HG02938 (cell line): ENCODE measurements at regions not wholly inside any gene's neighbourhood (a gene's known extent, or its start where the extent isn't known, plus 50 kb on each side); places are given as distances from the start of the nearest gene placed in this dataset.

Experiments used
- ATAC-seq: cut with Tn5 transposase; IDR thresholded peaks from one replicate; pipeline ENCODE4 v1.9.1; 2021; ENCODE audit warnings: mild to moderate bottlenecking, moderate library complexity; ENCODE audit not compliant: unreplicated experiment

GRCh38 chr11:21817696-21818095 lies 375.2 kb upstream of the ANO5 start:
- ATAC-seq = no peak

GRCh38 chr11:21820176-21820575 lies 372.7 kb upstream of the ANO5 start:
- no peak for ATAC-seq

GRCh38 chr11:21825127-21825526 lies 367.8 kb upstream of the ANO5 start:
- ATAC-seq = no peak

DNA sequence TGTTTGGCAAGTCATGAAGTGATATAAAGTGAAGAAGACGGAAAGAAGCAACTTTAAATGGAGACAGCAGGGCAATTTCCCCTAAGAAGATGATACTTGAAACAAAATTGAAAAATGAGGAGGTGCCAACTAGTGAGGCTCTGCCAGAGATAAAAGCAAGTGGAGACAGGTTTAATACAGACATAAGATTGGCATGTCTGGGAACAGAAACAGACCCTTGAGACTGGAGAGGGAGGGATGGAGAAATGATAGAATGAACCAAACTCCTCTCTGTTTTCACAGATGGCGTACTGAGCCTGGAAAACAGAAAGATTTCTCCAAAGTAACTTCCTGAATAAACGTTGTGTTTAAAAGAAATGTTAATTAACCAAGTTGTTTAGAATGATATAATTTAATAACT lies 354.5 kb upstream of the ANO5 start:
- no peak for ATAC-seq

- no peak for ATAC-seq
These were observed 353.1 kb upstream of the ANO5 start for GRCh38 chr11:21839796-21840195.

- no peak for ATAC-seq
These were observed 331.6 kb upstream of the ANO5 start for GRCh38 chr11:21861314-21861713.

DNA sequence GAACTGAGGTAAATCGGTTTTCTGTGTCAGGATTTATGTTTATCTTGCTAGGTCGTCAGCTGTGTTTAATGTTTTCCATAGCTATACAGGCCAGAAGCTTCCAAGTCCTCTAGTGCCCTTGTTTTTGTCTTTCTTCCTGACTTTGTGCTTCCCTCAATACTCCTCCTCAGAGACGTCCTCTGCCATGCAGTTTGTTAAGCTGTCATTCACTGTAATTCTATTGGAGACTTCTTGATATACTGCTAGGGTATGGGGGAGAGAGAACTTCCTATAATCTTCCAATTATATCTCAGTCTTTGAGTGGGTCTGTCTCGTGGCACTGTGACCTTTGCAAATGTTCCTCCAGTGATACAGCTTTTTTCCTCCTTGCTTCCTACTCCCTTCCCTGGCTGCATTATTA lies 327.3 kb upstream of the ANO5 start:
- ATAC-seq = no peak

- no peak for ATAC-seq
These were observed 326.1 kb upstream of the ANO5 start for GRCh38 chr11:21866781-21867180.

DNA sequence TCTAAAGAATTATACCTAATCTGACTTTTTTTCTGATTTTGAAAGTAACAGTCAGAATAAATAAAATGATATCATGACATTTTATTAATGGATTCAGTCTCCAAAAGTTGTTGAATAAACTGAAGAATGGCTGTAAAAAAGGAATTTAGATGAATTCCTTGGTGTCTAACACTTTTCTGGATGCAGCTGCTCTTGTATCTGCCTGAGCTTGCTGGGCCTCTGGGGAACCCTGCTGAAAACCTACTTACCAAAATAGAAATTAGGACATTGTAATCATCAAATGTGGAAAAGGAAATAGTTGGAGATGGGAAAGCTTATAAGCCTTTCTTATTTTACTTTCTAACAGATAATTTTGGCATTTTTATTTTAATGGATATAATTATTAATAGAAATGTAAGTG lies 315.7 kb upstream of the ANO5 start:
- ATAC-seq = no peak

DNA sequence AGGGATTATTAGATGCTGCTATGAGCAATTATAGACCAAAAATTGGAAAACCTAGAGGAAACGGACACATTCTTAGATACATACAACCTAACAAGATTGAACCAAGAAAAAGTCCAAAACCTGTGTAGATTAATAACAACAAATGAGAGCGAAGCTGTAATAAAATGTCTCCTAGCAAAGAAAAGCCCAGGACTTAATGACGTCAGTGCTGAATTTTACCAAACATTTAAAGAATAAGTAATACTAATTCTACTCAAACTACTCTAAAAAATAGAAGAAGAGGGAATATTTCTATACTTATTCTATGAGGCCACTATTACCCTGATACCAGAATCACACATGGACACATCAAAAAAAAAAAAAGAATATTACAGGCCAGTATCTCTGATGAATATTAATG lies 309.5 kb upstream of the ANO5 start:
- no peak for ATAC-seq

DNA sequence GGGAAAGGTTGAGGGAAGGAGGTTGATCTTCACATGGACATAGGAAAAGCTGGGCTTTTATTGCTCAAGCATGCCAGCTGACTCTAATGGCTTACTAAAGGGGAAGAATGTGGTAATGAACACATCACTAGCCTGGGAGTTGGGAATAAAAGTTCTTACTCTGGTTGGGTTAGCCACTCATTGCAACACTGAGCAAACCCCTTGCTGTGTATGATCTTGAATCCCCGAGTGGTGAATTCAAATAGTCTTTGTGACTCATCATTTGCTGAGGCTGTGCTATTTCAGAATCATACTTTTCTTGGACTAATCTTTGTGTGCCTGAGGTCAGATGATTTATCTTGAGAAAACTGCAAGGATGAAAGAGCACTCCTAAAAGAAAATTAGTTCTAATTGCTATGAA lies 304.1 kb upstream of the ANO5 start:
- ATAC-seq = no peak

- no peak for ATAC-seq
These were observed 299.9 kb upstream of the ANO5 start for GRCh38 chr11:21892736-21893564.

GRCh38 chr11:21893565-21893867 lies 299.4 kb upstream of the ANO5 start:
- no peak for ATAC-seq

GRCh38 chr11:21894492-21894891 lies 298.4 kb upstream of the ANO5 start:
- no peak for ATAC-seq

- ATAC-seq = no peak
These were observed 297.2 kb upstream of the ANO5 start for GRCh38 chr11:21895686-21896085.

DNA sequence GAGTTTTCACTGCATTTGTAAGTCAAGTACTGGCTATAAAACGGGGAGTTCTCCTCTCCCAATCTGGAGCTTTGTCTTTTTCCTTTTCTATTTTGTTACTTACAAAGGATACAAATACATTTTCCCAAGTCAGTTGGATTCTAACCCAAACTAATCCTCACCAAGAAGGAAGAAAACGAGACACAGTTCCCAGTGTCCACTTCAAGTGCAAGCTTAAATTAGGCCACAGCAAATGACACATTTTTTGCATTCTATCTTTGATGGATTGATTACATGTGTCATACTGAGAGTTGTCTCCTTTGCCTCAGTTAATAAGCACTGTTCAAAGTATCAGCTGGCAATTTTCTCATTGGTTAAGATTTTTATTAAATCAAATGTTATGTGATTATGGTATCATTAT lies 296.7 kb upstream of the ANO5 start:
- ATAC-seq = no peak

DNA sequence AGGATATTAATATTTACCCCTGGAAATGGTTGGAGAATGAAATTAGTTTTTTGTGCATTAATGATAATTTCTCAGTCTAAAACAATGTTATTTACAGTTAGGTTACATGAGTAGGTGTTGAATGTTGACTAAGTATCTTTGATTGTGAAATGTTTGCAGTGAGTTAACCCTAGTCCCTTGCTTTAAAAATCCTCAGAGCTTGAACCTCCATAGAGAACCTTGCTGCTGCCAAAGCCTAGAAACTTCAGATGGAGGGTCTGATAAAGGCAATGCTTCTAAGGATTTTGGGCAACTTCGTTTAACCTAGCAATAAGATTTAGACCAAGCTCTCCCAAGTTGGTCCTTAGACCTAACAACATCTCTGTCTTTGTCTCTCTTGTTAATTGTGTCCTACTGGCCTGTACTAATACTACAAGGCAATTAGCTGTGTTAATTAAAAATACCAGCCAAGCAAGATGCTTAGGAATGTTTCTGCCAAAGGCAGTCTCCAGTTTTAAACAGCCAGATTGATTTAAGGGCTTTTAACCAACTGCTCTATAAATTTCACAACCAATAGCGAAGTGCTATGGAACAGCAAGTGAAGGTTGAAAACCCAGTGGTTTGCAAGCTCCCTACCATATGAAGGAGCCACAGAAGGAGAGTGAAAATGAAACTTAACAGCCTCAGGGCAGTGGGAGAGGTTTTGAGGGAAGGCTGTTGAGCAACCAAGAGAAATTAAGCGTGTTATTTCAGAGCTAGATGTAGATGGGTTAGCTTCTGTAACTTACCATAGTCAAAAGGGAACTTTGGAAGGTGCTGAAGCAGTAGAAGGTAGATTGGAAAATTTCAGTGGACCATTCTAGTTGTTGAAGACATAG lies 295.9 kb upstream of the ANO5 start:
- no peak for ATAC-seq

DNA sequence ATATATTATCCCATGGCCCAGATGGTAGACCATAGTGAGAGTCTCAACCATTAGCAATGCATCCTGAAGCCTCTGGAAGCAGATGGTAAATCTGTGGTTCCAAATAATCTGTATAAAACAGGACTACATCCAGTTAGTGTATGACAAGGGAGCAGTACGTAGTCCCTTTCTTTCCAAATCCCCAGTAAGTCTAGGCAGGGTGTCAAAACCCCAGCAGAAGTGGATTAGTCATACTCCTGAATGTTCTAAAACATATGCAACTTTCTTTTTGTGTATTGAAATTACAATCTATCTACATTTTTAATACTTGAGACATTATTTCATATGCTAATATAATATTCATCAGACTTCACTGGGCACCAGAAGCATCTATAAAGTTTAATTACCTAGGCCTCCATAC lies 295.1 kb upstream of the ANO5 start:
- ATAC-seq = no peak

GRCh38 chr11:21908211-21908610 lies 284.7 kb upstream of the ANO5 start:
- ATAC-seq = no peak

DNA sequence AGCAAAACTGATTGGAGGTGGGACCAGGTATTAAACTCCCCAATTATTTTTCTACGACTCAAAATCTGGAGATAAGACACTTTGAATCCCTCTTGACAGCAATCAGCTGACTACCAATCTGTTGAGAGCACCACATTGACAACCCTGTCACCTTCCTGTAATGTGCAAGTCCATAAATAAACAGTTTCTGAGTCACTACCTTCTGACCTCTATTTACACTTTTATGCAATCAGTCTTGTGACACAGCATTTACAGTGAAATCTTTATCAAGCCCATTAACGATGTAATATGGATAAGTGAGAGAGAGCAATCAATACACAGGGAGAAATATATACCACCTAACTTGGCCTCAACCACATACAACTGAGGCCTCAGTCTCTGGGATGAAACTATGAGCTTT lies 283.7 kb upstream of the ANO5 start:
- ATAC-seq = no peak

DNA sequence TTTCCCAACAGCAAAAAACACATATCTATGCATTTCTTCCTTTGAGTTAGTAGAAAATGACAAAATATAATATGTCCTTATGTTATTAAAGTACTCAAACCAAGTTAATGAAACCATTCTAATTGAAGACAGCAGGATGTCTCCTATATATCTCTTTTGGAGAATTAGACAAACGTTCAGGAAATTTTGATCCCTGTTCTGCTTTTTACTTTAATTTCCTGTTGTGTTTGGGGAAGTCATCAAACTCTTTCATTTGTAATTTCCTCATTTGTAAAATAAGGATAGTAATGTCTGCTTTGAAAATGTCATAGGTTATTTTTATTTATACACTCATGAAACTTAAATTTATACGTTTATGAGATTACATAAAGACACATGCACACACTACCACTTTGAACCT lies 281.8 kb upstream of the ANO5 start:
- ATAC-seq = no peak

- ATAC-seq = no peak
These were observed 280.6 kb upstream of the ANO5 start for GRCh38 chr11:21912285-21912684.
